ENCODE measurements at regions not wholly inside any gene's neighbourhood (a gene's known extent, or its start where the extent isn't known, plus 50 kb on each side); places are given as distances from the start of the nearest gene placed in this dataset.

DNA sequence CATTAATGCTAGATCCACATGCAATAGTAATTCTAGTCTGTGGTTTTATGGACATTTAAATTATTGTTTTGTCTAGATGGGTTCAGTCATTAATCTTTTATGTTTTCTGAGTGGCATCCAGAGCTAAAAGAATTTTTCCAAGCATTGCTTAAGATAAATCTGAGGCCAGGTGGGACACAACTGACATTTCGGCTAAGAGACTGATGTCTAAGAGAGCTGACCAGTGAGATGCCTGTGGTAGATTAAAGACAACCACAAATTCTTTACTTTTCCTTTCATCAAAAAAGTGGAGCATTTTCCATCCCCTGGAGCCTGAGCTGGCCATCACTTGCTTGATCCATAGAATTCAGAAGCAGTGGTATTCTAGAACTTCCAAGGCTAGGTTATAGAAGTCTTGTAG, 182.2 kb downstream of the NRP2 start:
- TF ChIP-seq, protein P1, sequence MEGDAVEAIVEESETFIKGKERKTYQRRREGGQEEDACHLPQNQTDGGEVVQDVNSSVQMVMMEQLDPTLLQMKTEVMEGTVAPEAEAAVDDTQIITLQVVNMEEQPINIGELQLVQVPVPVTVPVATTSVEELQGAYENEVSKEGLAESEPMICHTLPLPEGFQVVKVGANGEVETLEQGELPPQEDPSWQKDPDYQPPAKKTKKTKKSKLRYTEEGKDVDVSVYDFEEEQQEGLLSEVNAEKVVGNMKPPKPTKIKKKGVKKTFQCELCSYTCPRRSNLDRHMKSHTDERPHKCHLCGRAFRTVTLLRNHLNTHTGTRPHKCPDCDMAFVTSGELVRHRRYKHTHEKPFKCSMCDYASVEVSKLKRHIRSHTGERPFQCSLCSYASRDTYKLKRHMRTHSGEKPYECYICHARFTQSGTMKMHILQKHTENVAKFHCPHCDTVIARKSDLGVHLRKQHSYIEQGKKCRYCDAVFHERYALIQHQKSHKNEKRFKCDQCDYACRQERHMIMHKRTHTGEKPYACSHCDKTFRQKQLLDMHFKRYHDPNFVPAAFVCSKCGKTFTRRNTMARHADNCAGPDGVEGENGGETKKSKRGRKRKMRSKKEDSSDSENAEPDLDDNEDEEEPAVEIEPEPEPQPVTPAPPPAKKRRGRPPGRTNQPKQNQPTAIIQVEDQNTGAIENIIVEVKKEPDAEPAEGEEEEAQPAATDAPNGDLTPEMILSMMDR (IDR thresholded peaks at IDR 0.05): no peak
- no peak for TF ChIP-seq ZFX (IDR thresholded peaks at IDR 0.05; ENCODE audit: borderline replicate concordance)

All from 22Rv1 (cell line).